ENCODE measurements at regions not wholly inside any gene's neighbourhood (a gene's known extent, or its start where the extent isn't known, plus 50 kb on each side); places are given as distances from the start of the nearest gene placed in this dataset.

GRCh38 chr1:18580691-18581419, 49.8 kb upstream of the PAX7 start:
- TF ChIP-seq ZFX (IDR thresholded peaks at IDR 0.05) = no peak
- TF ChIP-seq, protein P1, sequence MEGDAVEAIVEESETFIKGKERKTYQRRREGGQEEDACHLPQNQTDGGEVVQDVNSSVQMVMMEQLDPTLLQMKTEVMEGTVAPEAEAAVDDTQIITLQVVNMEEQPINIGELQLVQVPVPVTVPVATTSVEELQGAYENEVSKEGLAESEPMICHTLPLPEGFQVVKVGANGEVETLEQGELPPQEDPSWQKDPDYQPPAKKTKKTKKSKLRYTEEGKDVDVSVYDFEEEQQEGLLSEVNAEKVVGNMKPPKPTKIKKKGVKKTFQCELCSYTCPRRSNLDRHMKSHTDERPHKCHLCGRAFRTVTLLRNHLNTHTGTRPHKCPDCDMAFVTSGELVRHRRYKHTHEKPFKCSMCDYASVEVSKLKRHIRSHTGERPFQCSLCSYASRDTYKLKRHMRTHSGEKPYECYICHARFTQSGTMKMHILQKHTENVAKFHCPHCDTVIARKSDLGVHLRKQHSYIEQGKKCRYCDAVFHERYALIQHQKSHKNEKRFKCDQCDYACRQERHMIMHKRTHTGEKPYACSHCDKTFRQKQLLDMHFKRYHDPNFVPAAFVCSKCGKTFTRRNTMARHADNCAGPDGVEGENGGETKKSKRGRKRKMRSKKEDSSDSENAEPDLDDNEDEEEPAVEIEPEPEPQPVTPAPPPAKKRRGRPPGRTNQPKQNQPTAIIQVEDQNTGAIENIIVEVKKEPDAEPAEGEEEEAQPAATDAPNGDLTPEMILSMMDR (conservative IDR thresholded peaks at IDR 0.05) = no peak
- no peak overlapping the region for H3K27ac ChIP-seq
